WERI-Rb-1 (cell line): ENCODE measurements at regions not wholly inside any gene's neighbourhood (a gene's known extent, or its start where the extent isn't known, plus 50 kb on each side); places are given as distances from the start of the nearest gene placed in this dataset.

Source experiments
- DNase-seq: peaks from one replicate; pipeline ENCODE4 v3.0.0-alpha.2; 2020
- H3K27ac ChIP-seq: fragments of 250-450 bp; sonication (Bioruptor Pico); 2 replicates; pipeline ENCODE4 v1.5.1; 2020; ENCODE audit warnings: mild to moderate bottlenecking, moderate library complexity
- H3K27me3 ChIP-seq: fragments of 250-450 bp; sonication (Bioruptor Pico); 2 replicates; pipeline ENCODE4 v1.5.1; 2021; ENCODE audit warnings: mild to moderate bottlenecking, low read depth, moderate library complexity; ENCODE audit not compliant: insufficient read depth, severe bottlenecking
- H3K36me3 ChIP-seq: fragments of 250-450 bp; sonication (Bioruptor Pico); 2 replicates; pipeline ENCODE4 v1.5.1; 2020; ENCODE audit warnings: mild to moderate bottlenecking, moderate library complexity
- H3K4me3 ChIP-seq: 2 replicates; pipeline ENCODE4 v1.5.1; 2011; ENCODE audit warnings: low read depth, mild to moderate bottlenecking, control low read depth, low read length
- H3K9me3 ChIP-seq: fragments of 250-450 bp; sonication (Bioruptor Pico); 2 replicates; pipeline ENCODE4 v1.5.1; 2021; ENCODE audit warnings: mild to moderate bottlenecking, moderate library complexity; ENCODE audit not compliant: severe bottlenecking
- CTCF ChIP-seq: IDR thresholded peaks from 2 replicates; pipeline ENCODE4 v1.5.1; 2011; ENCODE audit warnings: low read depth, mild to moderate bottlenecking, control low read depth, inconsistent platforms, low read length

- H3K27me3 ChIP-seq: no peaks in the 10 kb centered on the region
- no peak for TF ChIP-seq CTCF
- DNase-seq: no peak
- H3K27ac ChIP-seq: no peak overlapping the region
- no peaks in the 10 kb centered on the region for H3K36me3 ChIP-seq
- H3K9me3 ChIP-seq: no peaks in the 10 kb centered on the region
- H3K4me3 ChIP-seq: no peak overlapping the region
These were observed 53.2 kb upstream of the ADRA2C start for GRCh38 chr4:3712936-3713335.

GRCh38 chr4:3712112-3712805, 53.9 kb upstream of the ADRA2C start:
- H3K4me3 ChIP-seq: no peak overlapping the region
- H3K27ac ChIP-seq: no peak overlapping the region
- H3K9me3 ChIP-seq: no peaks in the 10 kb centered on the region
- no peak for DNase-seq
- H3K36me3 ChIP-seq: no peaks in the 10 kb centered on the region
- no peaks in the 10 kb centered on the region for H3K27me3 ChIP-seq
- TF ChIP-seq CTCF: no peak

GRCh38 chr4:3711183-3712111, 54.7 kb upstream of the ADRA2C start:
- H3K9me3 ChIP-seq: no peaks in the 10 kb centered on the region
- no peaks in the 10 kb centered on the region for H3K36me3 ChIP-seq
- no peak for DNase-seq
- no peaks in the 10 kb centered on the region for H3K27me3 ChIP-seq
- TF ChIP-seq CTCF: no peak
- H3K4me3 ChIP-seq: no peak overlapping the region
- H3K27ac ChIP-seq: no peak overlapping the region

- no peak for TF ChIP-seq CTCF
- H3K27me3 ChIP-seq: no peaks in the 10 kb centered on the region
These were observed 55.6 kb upstream of the ADRA2C start for GRCh38 chr4:3710451-3711182.

GRCh38 chr4:3709846-3710441, 56.2 kb upstream of the ADRA2C start:
- Histone ChIP-seq H3K27ac (no peak overlapping the region), H3K27me3 (no peaks in the 10 kb centered on the region), H3K36me3 (no peaks in the 10 kb centered on the region), H3K4me3 (no peak overlapping the region), H3K9me3 (no peaks in the 10 kb centered on the region)
- no peak for TF ChIP-seq CTCF
- no peak for DNase-seq

More at GRCh38 chr4:3710451-3711182, 55.6 kb upstream of the ADRA2C start:
- Histone ChIP-seq H3K27ac (no peak overlapping the region), H3K4me3 (no peak overlapping the region), H3K36me3 (no peaks in the 10 kb centered on the region), H3K9me3 (no peaks in the 10 kb centered on the region)
- no peak for DNase-seq
